Activated CD4-positive, CD25-positive, alpha-beta regulatory T cell treated with anti-CD3 and anti-CD28 coated beads, Interleukin-2, amount 50 U/mL, for 24 hours (primary cell): ENCODE measurements at regions not wholly inside any gene's neighbourhood (a gene's known extent, or its start where the extent isn't known, plus 50 kb on each side); places are given as distances from the start of the nearest gene placed in this dataset.

Source experiments
- ATAC-seq, 2 donors: fragments of 150-1000 bp; cut with Tn5 transposase; one replicate each; pipeline ENCODE4 v1.10.0; 2021; ENCODE audit warnings: mild to moderate bottlenecking in 1 of 2, moderate library complexity in 1 of 2

DNA sequence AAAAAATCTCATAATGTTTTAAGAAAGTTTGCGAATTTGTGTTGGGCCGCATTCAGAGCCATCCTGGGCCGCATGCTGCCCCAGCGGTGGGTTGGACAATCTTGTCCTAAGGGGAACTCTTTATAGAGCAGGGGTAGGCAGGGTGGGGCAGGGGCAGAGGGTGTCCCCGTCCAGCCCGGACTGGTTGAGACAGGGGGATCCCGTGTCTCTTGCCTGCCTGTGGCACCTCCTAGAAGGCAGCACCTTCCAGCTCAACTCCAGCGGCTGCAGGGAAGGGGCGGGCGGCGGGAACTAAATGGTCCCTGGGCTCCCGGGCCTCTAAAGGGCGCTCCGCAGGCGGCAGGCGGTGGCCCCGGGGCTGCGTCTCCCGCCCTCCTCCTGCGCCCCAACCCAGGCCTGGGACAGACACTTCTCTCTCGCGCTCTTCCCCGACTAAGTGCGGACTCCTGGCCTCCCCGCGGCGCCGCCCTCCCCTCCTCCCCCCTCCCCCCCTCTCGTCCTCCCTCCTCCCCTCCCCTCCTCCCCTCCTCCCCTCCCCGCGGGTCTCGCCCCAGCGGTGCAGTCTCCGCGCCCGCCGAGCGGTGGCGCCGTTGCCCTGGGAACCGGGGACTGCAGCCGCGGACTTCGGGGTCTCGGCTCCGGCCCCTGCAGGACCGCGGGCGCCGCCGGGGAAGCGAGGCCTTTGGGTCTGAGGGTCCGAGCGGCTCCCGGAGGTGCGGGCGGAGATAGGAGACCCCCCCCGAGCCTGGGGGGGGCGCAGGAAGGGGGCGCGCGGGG is 132.6 kb downstream of the MRPL36 start:
- no peak for ATAC-seq

- no peak for ATAC-seq
These were observed 133.4 kb downstream of the MRPL36 start for GRCh38 chr5:1666221-1666620.

- no peak for ATAC-seq
These were observed 133.8 kb downstream of the MRPL36 start for GRCh38 chr5:1665803-1666202.

GRCh38 chr5:1665231-1665630 is 134.4 kb downstream of the MRPL36 start:
- ATAC-seq = no peak

DNA sequence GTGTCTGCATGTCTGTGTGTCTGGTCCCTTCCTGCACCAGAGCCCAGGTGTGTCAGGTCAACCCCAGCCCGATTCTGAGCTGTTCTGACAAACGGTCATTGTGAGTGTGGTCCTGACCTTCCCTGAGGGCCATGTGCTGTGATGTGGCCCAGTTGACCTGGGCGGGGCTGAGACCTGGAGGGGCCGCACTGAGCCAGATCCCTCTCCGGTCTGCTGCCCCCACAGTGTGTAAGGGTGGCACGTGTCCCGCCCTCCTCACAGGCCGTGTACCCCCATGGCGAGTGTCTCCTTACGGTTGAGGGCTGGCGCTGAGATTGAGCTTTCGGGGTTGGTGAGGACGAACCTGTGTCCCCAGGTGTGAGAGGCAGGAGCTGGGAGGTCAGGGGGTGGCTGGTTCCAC is 136.5 kb downstream of the MRPL36 start:
- no peak for ATAC-seq

DNA sequence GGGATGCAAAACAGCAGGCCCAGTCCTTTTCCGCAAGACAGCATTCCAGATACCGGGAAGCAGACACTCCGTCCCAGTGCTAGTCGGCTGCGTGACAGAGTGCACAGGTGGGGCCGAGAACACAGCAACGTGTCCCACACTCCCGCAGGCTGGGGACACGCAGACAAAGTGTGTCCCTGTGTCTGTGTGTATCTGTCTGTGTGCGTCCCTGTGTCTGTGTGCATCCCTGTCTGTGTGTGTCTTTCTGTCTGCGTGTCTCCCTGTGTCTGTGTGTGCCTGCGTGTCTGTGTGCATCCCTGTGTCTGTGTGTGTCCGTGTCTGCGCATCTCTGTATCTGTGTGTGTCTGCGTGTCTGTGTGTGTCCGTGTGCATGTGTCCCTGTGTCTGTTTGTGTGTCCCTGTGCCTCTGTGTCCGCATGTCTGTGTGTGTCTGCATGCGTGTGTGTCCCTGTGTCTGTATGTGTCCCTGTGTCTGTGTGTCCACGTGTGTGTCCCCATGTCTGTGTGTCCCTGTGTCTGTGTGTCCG is 137.0 kb downstream of the MRPL36 start:
- no peak for ATAC-seq

GRCh38 chr5:1661831-1662558 is 137.6 kb downstream of the MRPL36 start:
- no peak for ATAC-seq

DNA sequence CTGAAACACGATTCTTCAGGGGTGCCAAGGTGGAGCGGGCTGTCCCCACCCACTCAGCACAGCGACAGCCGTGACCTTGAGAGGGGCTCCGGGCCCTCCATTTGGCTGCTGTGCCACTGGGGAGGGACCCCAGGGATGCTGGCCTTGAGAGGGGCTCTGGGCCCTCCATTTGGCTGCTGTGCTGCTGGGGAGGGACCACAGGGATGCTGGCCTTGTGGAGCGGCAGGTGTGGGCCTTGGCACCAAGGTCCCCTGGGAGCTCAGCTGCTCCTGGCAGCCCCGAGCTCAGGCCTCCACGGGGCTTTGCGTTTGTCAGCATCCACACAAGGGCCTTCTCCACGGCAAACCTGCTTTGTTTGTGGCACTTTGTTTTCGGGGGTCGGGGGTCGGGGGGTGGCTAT is 137.6 kb upstream of the LPCAT1 start:
- no peak for ATAC-seq

GRCh38 chr5:1660511-1660910 is 136.8 kb upstream of the LPCAT1 start:
- ATAC-seq = no peak

DNA sequence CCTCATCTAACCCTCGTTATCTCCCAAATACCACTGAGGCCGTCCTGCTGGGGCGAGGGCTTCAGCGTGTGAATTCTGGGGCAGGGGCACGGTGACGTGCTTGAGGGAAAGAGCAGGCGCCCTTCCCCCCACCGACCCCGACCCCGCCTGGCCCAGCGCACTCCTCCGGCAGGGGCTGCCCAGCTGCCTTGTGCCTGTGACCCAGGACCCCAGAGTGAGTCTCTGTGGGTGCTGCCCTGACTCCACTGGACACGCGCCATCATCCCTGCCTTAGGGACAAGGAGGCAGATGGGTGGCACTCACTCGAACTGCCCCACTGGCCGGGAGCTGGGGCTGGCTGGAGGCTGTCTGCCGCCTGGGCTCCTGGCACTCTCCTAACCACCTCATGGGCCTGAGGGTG is 136.2 kb upstream of the LPCAT1 start:
- ATAC-seq = no peak

- ATAC-seq = no peak
These were observed 135.6 kb upstream of the LPCAT1 start for GRCh38 chr5:1659100-1659981.

GRCh38 chr5:1658665-1659064 is 134.9 kb upstream of the LPCAT1 start:
- ATAC-seq = no peak

- ATAC-seq = no peak
These were observed 133.5 kb upstream of the LPCAT1 start for GRCh38 chr5:1657161-1657741.

DNA sequence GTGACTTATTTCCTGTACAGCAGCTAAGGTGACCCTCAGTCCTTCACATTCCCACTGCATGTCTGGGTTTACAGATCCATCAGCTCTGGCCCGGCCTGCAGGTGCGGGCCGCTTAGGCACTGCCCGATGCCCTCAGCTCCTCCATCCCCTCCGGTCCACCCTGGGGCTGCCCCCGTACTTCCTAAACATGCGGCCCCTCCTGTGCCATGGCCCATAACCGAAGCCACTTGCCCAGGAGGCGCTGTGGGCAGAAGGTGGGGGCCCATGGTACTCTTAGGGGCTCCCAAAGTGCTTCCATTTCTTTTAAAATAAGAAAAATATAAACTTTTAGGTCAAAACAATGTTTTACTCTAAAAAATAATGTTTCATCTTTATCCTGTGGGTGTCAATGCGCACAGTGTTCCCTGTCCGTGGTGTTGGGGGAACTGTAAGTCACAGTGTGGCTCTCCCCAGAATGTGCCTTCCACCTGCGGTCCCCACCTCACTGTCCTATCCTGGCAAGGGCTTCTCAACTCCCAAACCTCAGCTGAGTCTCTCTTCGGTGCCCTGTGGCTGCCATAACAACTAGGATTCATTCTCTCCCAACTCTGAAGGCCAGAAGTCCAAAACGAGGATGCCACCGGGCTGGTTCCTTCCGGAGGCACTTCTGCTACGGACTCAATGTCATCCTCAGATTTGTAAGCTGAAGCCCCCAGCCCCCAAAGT is 132.7 kb upstream of the LPCAT1 start:
- no peak for ATAC-seq

GRCh38 chr5:1655496-1656270 is 131.9 kb upstream of the LPCAT1 start:
- no peak for ATAC-seq

DNA sequence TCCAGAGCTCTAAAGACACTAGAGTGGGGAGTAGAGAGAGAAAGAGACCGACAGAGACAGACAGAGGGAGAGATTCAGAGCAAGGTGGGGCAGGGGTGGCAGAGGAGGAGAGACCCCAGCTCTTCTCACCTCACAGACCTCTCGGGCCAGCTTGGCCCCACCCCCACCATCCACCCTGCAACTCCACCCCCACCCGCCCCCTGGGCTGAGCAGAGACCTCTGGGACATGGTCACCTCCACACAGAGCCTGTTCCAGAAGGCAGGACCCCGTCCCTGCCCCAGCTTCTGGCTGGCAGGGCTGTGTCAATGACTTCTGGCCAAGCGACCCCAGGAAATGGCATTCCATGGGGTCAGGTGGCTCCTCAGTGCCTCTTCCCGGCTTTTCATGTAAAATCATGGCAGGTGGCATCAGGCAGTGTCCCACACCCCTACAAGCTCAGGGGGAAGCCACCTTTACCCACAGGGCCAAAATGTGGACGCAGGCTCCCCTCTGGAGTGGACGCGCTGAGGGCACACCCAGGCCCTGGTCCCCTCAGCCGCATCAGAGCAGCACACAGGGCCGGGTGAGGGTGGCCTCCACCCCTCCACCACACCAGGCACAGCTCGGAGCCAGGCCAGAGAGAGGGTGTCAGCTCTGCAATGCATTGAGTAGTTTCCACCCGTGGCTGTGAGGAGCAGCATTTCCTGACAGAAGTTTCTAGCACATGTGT is 131.2 kb upstream of the LPCAT1 start:
- no peak for ATAC-seq

- peak; percentile 93 for ATAC-seq
These were observed 130.2 kb upstream of the LPCAT1 start for GRCh38 chr5:1653698-1654651.

GRCh38 chr5:1652873-1653697 is 129.3 kb upstream of the LPCAT1 start:
- ATAC-seq = peak; percentile 36 to 49
